GM23248 (cell line): ENCODE measurements at regions not wholly inside any gene's neighbourhood (a gene's known extent, or its start where the extent isn't known, plus 50 kb on each side); places are given as distances from the start of the nearest gene placed in this dataset.

Source experiments
- DNase-seq: peaks from one replicate; pipeline ENCODE4 v3.0.0-alpha.2; 2015
- H2AFZ ChIP-seq: fragments of 200-600 bp; sonication (generic); 2 replicates; pipeline ENCODE4 v1.6.1; 2016; ENCODE audit warnings: antibody characterized with exemption
- H3F3A ChIP-seq: fragments of 200-600 bp; sonication (generic); 2 replicates; pipeline ENCODE4 v1.6.1; 2016; ENCODE audit warnings: mild to moderate bottlenecking, antibody characterized with exemption, mixed run types; ENCODE audit not compliant: insufficient read depth
- H3K27ac ChIP-seq: fragments of 200-600 bp; sonication (generic); 2 replicates; pipeline ENCODE4 v1.5.1; 2016; ENCODE audit warnings: mild to moderate bottlenecking
- H3K27me3 ChIP-seq: fragments of 200-600 bp; sonication (generic); replicated peaks from 2 replicates; pipeline ENCODE4 v1.6.1; 2016; ENCODE audit warnings: mild to moderate bottlenecking; ENCODE audit not compliant: insufficient read depth
- H3K36me3 ChIP-seq: fragments of 200-600 bp; sonication (generic); 2 replicates; pipeline ENCODE4 v1.6.1; 2016; ENCODE audit warnings: low read depth, mild to moderate bottlenecking
- H3K4me1 ChIP-seq: fragments of 200-600 bp; sonication (generic); 2 replicates; pipeline ENCODE4 v1.6.1; 2016; ENCODE audit warnings: mild to moderate bottlenecking; ENCODE audit not compliant: insufficient read depth
- H3K4me2 ChIP-seq: fragments of 200-600 bp; sonication (generic); one replicate; pipeline ENCODE4 v1.6.1; 2016; ENCODE audit warnings: mild to moderate bottlenecking; ENCODE audit not compliant: unreplicated experiment
- H3K4me3 ChIP-seq: fragments of 200-600 bp; sonication (generic); 2 replicates; pipeline ENCODE4 v1.5.1; 2016; ENCODE audit warnings: mild to moderate bottlenecking
- H3K79me2 ChIP-seq: fragments of 200-600 bp; sonication (generic); 2 replicates; pipeline ENCODE4 v1.6.1; 2016; ENCODE audit warnings: mild to moderate bottlenecking; ENCODE audit not compliant: insufficient read depth
- H3K9ac ChIP-seq: fragments of 200-600 bp; sonication (generic); 2 replicates; pipeline ENCODE4 v1.6.1; 2016; ENCODE audit warnings: mild to moderate bottlenecking
- H3K9me2 ChIP-seq: fragments of 200-600 bp; sonication (generic); 2 replicates; pipeline ENCODE4 v1.6.1; 2016; ENCODE audit warnings: mixed run types, mild to moderate bottlenecking, moderate library complexity; ENCODE audit not compliant: insufficient read depth
- H3K9me3 ChIP-seq: fragments of 200-600 bp; sonication (generic); one replicate; pipeline ENCODE4 v1.6.1; 2017; ENCODE audit warnings: low read depth
- H4K20me1 ChIP-seq: fragments of 200-600 bp; sonication (generic); 2 replicates; pipeline ENCODE4 v1.6.0; 2016; ENCODE audit not compliant: insufficient read depth
- EZH2 ChIP-seq: fragments of 200-600 bp; sonication (generic); IDR thresholded peaks from 2 replicates; pipeline ENCODE4 v1.6.1; 2018; ENCODE audit warnings: antibody characterized with exemption, mild to moderate bottlenecking; ENCODE audit not compliant: insufficient read depth, poor library complexity, severe bottlenecking
- EZH2phosphoT487 ChIP-seq: fragments of 200-600 bp; sonication (generic); IDR thresholded peaks from 2 replicates; pipeline ENCODE4 v1.6.1; 2018; ENCODE audit warnings: antibody characterized with exemption, moderate library complexity, mild to moderate bottlenecking, low read depth; ENCODE audit not compliant: insufficient read depth
- WGBS, 2 experiments: methylation state at CpG; one replicate each; pipeline ENCODE4 v1.1.6; 2015 to 2017; ENCODE audit warnings: low lambda C conversion rate in 2 of 2, low coverage in 1 of 2; ENCODE audit errors: missing lambda C conversion rate in 2 of 2; 5-methylcytosine and 5-hydroxymethylcytosine counted together
- in situ Hi-C: fragments of 300-500 bp; cut with MboI; formaldehyde crosslinking; loops from 2 replicates; pipeline ENCODE4 v1.15.0; 2020

DNA sequence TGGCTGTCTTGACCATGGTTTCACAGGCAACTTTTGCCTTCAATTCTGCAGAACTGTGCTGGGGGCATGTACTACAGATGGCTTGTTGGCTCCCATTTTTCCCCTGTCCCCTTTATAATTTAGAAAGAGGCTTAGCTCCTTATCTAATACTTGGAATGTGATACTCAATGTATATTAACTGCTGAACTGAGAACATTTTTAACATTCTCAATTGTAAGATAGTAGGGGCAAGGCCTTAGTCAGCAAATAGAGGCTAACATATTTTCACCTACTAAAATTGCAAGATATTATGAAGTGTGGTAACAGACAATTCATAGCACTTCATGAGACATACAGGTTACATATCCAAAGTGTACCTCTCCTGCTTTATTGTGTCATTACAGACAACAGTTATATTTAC is 118.1 kb upstream of the ZNF366 start:
- H3K9me2 ChIP-seq: no peaks in the 10 kb centered on the region
- peaks cover 32% of the 10 kb centered on the region for H3K4me1 ChIP-seq
- no peak overlapping the region for H3K27ac ChIP-seq
- no peak overlapping the region for H3K9ac ChIP-seq
- TF ChIP-seq EZH2phosphoT487 (no peak), EZH2 (no peak)
- H4K20me1 ChIP-seq: no peaks in the 10 kb centered on the region
- H3K27me3 ChIP-seq: no peaks in the 10 kb centered on the region
- H3K79me2 ChIP-seq: no peaks in the 10 kb centered on the region
- in situ Hi-C loops: no loop called here
- H3K4me3 ChIP-seq: no peak overlapping the region
- no peak overlapping the region for H2AFZ ChIP-seq
- H3K9me3 ChIP-seq: no peaks in the 10 kb centered on the region
- no peaks in the 10 kb centered on the region for H3K36me3 ChIP-seq
- peak overlapping the region; percentile 70 for H3K4me2 ChIP-seq
- DNase-seq: no peak
- peaks cover 26% of the 10 kb centered on the region for H3F3A ChIP-seq

DNA sequence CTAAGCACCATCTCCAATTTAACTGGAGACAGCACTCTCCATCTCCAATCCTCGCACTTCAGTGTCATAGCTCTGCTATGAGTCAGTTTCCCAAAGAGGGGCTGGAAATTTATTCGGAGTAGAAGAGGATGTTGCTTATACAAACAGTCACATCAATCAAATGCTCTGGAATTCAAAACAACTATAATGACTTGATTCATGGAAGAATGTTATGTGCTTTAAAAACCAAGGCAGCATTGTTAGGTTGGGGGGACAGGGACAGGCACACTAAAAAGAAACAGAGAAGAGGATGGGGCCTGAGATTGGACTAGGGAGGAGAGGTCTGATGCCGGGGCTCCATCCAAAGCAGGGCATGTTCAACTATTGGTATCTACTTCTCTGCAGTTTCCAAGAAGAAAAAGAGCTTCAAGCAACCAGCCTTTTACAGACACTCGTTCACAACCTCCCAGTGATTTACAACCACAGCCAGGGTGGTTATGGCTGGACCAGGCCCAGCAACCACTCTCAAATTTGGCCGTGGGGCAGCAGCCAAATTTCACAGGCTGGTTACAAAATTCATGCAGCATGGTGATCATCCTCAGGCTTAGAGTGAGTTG is 117.5 kb upstream of the ZNF366 start:
- Histone ChIP-seq H3K9me3 (no peaks in the 10 kb centered on the region), H3K9me2 (no peaks in the 10 kb centered on the region), H3K4me1 (peaks cover 32% of the 10 kb centered on the region), H3F3A (peaks cover 26% of the 10 kb centered on the region), H3K9ac (no peak overlapping the region), H3K79me2 (no peaks in the 10 kb centered on the region), H3K27me3 (no peaks in the 10 kb centered on the region), H4K20me1 (no peaks in the 10 kb centered on the region), H2AFZ (peak overlapping the region; percentile 10; the same call in 1 of the 2 replicates), H3K4me3 (peak overlapping the region; percentile 31), H3K4me2 (peak overlapping the region; percentile 70), H3K27ac (peak overlapping the region; percentile 29), H3K36me3 (no peaks in the 10 kb centered on the region)
- in situ Hi-C loops: no loop called here
- no peak for TF ChIP-seq EZH2
- no peak for TF ChIP-seq EZH2phosphoT487
- DNase-seq: peak; percentile 75
- WGBS, 2 experiments: 1 to 3% methylated on average over 5 of the region's 5 CpGs

DNA sequence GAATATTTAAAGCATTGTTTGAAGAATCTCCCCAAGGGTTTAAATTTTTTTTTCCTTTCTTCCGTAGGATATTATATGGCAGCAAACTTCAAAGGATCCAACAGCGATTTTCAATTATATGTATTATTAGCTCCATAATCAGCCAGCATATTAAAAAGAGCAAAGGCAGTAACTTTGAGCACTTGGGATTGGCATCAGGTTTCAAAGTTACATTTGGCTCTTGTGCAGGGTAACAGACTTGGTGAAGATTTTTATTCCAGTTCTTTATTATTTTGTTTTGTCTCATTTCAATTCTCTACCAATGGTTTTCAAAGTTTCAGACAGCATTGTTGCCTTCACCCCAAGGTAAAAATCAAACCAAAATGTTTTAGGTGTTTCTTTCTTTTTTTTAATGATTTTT is 116.7 kb upstream of the ZNF366 start:
- Histone ChIP-seq H3K27ac (no peak overlapping the region), H3K36me3 (no peaks in the 10 kb centered on the region), H3F3A (peaks cover 26% of the 10 kb centered on the region), H3K27me3 (no peaks in the 10 kb centered on the region), H3K9ac (no peak overlapping the region), H2AFZ (no peak overlapping the region), H3K9me3 (no peaks in the 10 kb centered on the region), H4K20me1 (no peaks in the 10 kb centered on the region), H3K4me2 (peak overlapping the region; percentile 70), H3K4me3 (peak overlapping the region; percentile 31; the same call in 1 of the 2 replicates), H3K4me1 (peaks cover 32% of the 10 kb centered on the region), H3K9me2 (no peaks in the 10 kb centered on the region), H3K79me2 (no peaks in the 10 kb centered on the region)
- WGBS, 2 experiments: 32 to 36% methylated on average over 2 of the region's 2 CpGs
- in situ Hi-C loops: no loop called here
- DNase-seq: peak; percentile 12
- TF ChIP-seq EZH2: no peak

GRCh38 chr5:72623323-72623722 is 116.1 kb upstream of the ZNF366 start:
- H3K27me3 ChIP-seq: no peaks in the 10 kb centered on the region
- in situ Hi-C loops: no loop called here
- no peaks in the 10 kb centered on the region for H3K79me2 ChIP-seq
- H3K27ac ChIP-seq: no peak overlapping the region
- no peaks in the 10 kb centered on the region for H3K36me3 ChIP-seq
- no peaks in the 10 kb centered on the region for H4K20me1 ChIP-seq
- peaks cover 26% of the 10 kb centered on the region for H3F3A ChIP-seq
- 47 to 58% methylated on average over 6 of the region's 6 CpGs for WGBS, 2 experiments
- H3K9ac ChIP-seq: no peak overlapping the region
- H3K9me2 ChIP-seq: no peaks in the 10 kb centered on the region
- H3K9me3 ChIP-seq: no peaks in the 10 kb centered on the region
- TF ChIP-seq EZH2 (no peak), EZH2phosphoT487 (no peak)
- peaks cover 32% of the 10 kb centered on the region for H3K4me1 ChIP-seq
- 0 out of 2 replicates have a peak overlapping the region, but pooled peaks have one; percentile 8 for H2AFZ ChIP-seq
- no peak overlapping the region for H3K4me2 ChIP-seq
- no peak for DNase-seq
- H3K4me3 ChIP-seq: no peak overlapping the region
